Vagina (tissue), 2 donors: ENCODE measurements at regions not wholly inside any gene's neighbourhood (a gene's known extent, or its start where the extent isn't known, plus 50 kb on each side); places are given as distances from the start of the nearest gene placed in this dataset.

ENCODE experiments used
- CTCF ChIP-seq, 3 experiments: fragments of 450-650 bp in 2 of 3; fragments of 200-600 bp in 1 of 3; sonication (generic) in 1 of 3; IDR thresholded peaks; one replicate each; pipeline ENCODE4 v1.5.1; 2017 to 2019; ENCODE audit warnings: antibody characterized with exemption in 3 of 3, mild to moderate bottlenecking in 2 of 3, moderate library complexity in 2 of 3
- POLR2AphosphoS5 ChIP-seq, 2 donors: sonication (generic); formaldehyde crosslinking; IDR thresholded peaks; one replicate each; pipeline ENCODE4 v1.9.0; 2017; ENCODE audit warnings: antibody characterized with exemption in 2 of 2, mild to moderate bottlenecking in 2 of 2, low read depth in 1 of 2; ENCODE audit not compliant: insufficient read depth in 1 of 2

DNA sequence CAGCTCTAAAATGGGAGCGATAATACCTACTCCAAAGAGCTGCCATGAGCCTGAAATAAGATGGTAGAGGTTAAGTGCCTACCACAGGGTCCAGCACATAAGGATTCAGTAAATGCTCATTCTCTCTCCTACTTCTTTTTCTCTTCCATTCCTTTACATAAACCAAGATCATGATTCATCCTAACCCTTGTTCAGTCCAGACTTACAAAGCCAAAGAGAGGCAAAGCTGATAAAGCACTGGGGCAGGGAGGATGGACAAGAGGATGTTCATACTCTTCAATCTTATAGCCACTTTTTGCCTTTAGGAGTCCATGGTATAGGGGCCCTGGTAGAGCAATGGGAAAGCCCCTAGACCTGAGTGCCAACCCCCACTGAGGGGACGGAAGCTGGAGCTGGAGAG, 75.6 kb upstream of the PKDCC start:
- no peak for TF ChIP-seq POLR2AphosphoS5 (IDR thresholded peaks at IDR 0.05; ENCODE audit: insufficient read depth in 1 of 2, low read depth in 1 of 2)
- TF ChIP-seq CTCF (IDR thresholded peaks at IDR 0.05), result no peak
